GM12874 (cell line): ENCODE measurements at regions not wholly inside any gene's neighbourhood (a gene's known extent, or its start where the extent isn't known, plus 50 kb on each side); places are given as distances from the start of the nearest gene placed in this dataset.

Source experiments
- CTCF ChIP-seq: IDR thresholded peaks from 2 replicates; pipeline ENCODE4 v1.5.1; 2011; ENCODE audit warnings: low read depth, mild to moderate bottlenecking, control low read depth, low read length, moderate library complexity; ENCODE audit not compliant: insufficient read depth

- no peak for TF ChIP-seq CTCF
These were observed 285.1 kb downstream of the TMX3 start for GRCh38 chr18:68429841-68430240.

DNA sequence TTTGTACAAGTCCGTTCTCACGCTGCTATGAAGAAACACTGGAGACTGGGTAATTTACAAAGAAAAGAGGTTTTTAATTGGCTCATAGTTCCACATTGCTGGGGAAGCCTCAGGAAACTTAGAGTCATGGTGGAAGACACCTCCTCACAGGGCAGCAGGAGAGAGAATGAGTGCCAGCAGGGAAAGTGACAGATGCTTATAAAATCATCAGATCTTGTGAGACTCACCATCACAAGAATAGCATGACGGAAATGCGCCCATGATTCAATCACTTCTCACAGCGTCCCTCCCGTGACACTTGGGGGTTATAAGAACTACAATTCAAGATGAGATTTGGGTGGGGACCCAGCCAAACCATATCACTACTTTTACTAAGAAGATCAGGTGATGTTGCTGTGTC, 285.8 kb downstream of the TMX3 start:
- TF ChIP-seq CTCF = no peak

DNA sequence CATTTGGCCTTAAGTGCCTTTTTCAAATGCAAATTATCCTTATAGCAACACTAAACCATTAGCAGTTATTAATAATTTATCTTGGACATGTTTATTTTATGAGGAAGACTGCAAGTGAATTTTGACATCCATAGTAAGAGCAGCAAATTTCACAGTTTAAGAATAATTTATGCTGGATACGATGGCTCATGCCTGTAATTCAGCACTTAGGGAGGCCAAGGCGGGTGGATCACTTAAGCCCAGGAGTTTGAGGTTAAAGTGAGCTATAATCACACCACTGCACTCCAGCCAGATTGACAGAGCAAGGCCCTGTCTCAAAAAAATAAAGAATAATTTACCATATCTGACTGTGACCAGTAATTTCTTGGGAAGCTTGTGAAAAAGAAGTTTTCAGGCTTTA, 286.2 kb downstream of the TMX3 start:
- TF ChIP-seq CTCF = no peak

- no peak for TF ChIP-seq CTCF
These were observed 286.9 kb downstream of the TMX3 start for GRCh38 chr18:68427951-68428401.

DNA sequence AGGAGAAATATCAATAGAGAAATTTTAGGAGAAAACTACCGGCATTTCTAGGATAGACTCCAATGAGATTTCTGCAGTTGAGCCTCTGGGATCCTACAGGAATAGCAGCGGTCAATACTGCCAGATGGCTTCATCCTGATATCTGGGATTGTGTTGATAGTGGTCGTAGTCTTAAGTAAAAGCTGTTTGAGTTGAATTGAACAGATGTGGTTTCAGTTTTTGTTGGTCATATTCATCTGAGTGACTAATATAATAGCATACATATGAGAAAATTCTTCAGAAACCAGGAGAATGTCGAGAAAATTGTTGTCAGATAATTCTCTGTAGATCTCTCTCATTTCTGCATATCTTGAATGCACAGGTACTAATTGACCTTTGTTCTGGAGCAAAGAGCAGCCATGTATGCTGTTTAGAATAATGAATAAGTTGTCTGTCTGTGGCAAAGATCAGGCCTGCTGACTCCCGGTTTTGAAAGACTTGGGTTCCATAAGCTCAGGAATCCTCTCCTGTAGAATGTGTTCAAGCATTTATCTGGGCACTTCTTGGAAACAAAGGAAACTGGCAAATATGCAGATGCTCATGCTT, 288.1 kb downstream of the TMX3 start:
- no peak for TF ChIP-seq CTCF

- no peak for TF ChIP-seq CTCF
These were observed 296.0 kb downstream of the TMX3 start for GRCh38 chr18:68418881-68419280.

DNA sequence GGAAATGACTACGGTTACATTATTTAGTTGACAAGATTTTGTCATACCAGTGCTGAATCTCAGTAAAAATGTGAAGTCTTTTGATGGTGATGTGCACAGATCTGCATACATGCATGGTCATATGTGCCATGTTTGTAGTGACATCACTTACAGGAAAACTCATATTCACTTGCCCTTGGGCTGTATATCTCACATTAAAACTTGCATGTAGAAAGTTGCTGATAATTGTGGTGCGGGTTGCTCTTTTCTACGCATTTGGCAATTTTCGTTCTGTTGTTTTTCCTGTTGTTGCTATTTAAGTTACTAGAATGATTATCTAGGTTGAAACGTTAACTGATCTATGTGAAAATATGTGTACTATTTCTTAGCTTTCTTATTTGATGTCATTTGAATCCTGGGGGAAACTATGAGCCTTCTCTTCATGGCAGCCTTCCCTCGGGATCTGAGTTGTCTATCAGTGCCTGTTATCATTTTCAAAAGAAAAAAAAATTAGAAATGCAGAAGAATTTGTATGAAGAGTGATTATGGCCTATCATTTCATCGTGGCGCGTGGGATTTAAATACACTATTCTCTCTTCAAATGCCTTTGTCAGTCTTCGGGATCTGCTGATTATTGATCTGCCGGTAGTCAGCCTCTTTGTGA, 296.6 kb downstream of the TMX3 start:
- no peak for TF ChIP-seq CTCF

DNA sequence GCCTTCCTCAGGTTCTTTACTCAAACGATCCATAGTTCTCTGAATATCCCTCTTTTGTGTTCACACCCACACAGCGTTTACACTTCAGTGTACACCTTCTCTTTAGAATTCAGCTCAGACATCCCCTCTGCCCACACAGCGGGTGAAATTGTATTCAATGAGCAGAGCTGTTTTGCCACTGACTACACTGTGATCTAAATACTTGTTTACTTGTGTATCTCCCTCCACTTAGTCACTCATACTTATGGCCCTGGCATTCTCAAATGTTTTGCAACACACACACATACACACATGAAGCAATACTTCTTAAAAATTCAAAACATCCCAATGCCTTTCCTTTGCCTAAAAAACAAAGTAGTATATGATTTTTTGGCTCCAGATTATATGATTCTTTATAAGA, 297.1 kb downstream of the TMX3 start:
- TF ChIP-seq CTCF = no peak
